HCT116 (cell line): ENCODE measurements at regions not wholly inside any gene's neighbourhood (a gene's known extent, or its start where the extent isn't known, plus 50 kb on each side); places are given as distances from the start of the nearest gene placed in this dataset.

ENCODE experiments used
- EZH2 ChIP-seq: fragments of 200-600 bp; sonication (generic); IDR thresholded peaks from 2 replicates; pipeline ENCODE4 v1.6.1; 2017; ENCODE audit warnings: antibody characterized with exemption, mixed run types
- ZNF274 ChIP-seq: fragments of 200-500 bp; sonication (Bioruptor generic); IDR thresholded peaks from 2 replicates; pipeline ENCODE4 v1.6.1; 2014; ENCODE audit warnings: mild to moderate bottlenecking, low read depth, low read length, inconsistent platforms
- TF ChIP-seq, protein P1 (sequence below), 3 experiments: fragments of 200-600 bp in 1 of 3; sonication (generic) in 1 of 3; IDR thresholded peaks in 2 of 3; conservative IDR thresholded peaks in 1 of 3; 2 replicates each; pipeline ENCODE4 v1.5.1; 2012 to 2017; ENCODE audit warnings: low read depth in 2 of 3, low read length in 2 of 3, antibody characterized with exemption in 1 of 3, borderline replicate concordance in 1 of 3, control low read depth in 1 of 3, mild to moderate bottlenecking in 1 of 3, mixed read lengths in 1 of 3, mixed run types in 1 of 3, moderate library complexity in 1 of 3; ENCODE audit not compliant: insufficient read depth in 1 of 3

- TF ChIP-seq ZNF274 (no peak), EZH2 (no peak)
- TF ChIP-seq, protein P1, sequence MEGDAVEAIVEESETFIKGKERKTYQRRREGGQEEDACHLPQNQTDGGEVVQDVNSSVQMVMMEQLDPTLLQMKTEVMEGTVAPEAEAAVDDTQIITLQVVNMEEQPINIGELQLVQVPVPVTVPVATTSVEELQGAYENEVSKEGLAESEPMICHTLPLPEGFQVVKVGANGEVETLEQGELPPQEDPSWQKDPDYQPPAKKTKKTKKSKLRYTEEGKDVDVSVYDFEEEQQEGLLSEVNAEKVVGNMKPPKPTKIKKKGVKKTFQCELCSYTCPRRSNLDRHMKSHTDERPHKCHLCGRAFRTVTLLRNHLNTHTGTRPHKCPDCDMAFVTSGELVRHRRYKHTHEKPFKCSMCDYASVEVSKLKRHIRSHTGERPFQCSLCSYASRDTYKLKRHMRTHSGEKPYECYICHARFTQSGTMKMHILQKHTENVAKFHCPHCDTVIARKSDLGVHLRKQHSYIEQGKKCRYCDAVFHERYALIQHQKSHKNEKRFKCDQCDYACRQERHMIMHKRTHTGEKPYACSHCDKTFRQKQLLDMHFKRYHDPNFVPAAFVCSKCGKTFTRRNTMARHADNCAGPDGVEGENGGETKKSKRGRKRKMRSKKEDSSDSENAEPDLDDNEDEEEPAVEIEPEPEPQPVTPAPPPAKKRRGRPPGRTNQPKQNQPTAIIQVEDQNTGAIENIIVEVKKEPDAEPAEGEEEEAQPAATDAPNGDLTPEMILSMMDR (IDR thresholded peaks at IDR 0.05 in 2 of 3, conservative IDR thresholded peaks at IDR 0.05 in 1 of 3; ENCODE audit: borderline replicate concordance in 1 of 3, insufficient read depth in 1 of 3, low read depth in 2 of 3, low read length in 2 of 3), result no peak
Observed at GRCh38 chr12:90234472-90234871, 525.8 kb upstream of the ATP2B1 start.
